HepG2 (cell line): ENCODE measurements at regions not wholly inside any gene's neighbourhood (a gene's known extent, or its start where the extent isn't known, plus 50 kb on each side); places are given as distances from the start of the nearest gene placed in this dataset.

ENCODE experiments used
- ATAC-seq: fragments of 200-7000 bp; cut with Tn5 transposase; 3 replicates; pipeline ENCODE4 v1.9.1; 2020; ENCODE audit warnings: mild to moderate bottlenecking, moderate library complexity
- BruUV-seq: library from RNA; stranded (reverse); fragments of 400-500 nt; replicated peaks from 2 replicates; lab custom pipeline; 2021; lab: Mats Ljungman, UMichigan
- CTCF ChIA-PET: fragments of 300-600 bp; formaldehyde crosslinking; extraction: SDS; loops from one replicate; lab custom pipeline; 2021; ENCODE audit warnings: low total read pairs, inconsistent platforms, low intra/inter-chr PET ratio; lab: Yijun Ruan, JAX
- POLR2A ChIA-PET: fragments of 350-600 bp; sonication (Branson Sonifier 250); formaldehyde crosslinking; loops from one replicate; lab custom pipeline; 2020; ENCODE audit warnings: antibody characterized with exemption, inconsistent platforms; lab: Yijun Ruan, JAX
- DNase-seq: peaks from one replicate; pipeline ENCODE4 v3.0.0-alpha.2; 2015; ENCODE audit warnings: low spot score
- FAIRE-seq: peaks from 3 replicates; lab custom pipeline; 2011; peaks lifted over from hg19 to GRCh38; lab: Jason Lieb, UNC
- H2AFZ ChIP-seq: one replicate; pipeline ENCODE4 v1.6.1; 2011; ENCODE audit warnings: low read length, inconsistent platforms
- H3K27ac ChIP-seq: fragments of 300-600 bp; 3 replicates; pipeline ENCODE4 v1.8.0; 2011; ENCODE audit warnings: mixed run types, mild to moderate bottlenecking, mixed read lengths, low read length, inconsistent platforms; ENCODE audit not compliant: insufficient read depth; ENCODE audit errors: extremely low read length
- H3K27me3 ChIP-seq, 2 experiments: fragments of 200-600 bp in 1 of 2; 2 replicates in 1 of 2; 3 replicates in 1 of 2; pipeline versions ENCODE4 v1.6.0 to v1.8.0; 2011; ENCODE audit warnings: low read length in 2 of 2, mild to moderate bottlenecking in 2 of 2, moderate library complexity in 2 of 2, inconsistent platforms in 1 of 2; ENCODE audit not compliant: insufficient read depth in 2 of 2, control insufficient read depth in 1 of 2
- H3K36me3 ChIP-seq, 2 experiments: fragments of 200-600 bp in 1 of 2; replicated peaks in 1 of 2; 2 replicates in 1 of 2; 3 replicates in 1 of 2; pipeline versions ENCODE4 v1.5.1 to v1.8.0; 2011; ENCODE audit warnings: low read length in 2 of 2, inconsistent platforms in 1 of 2; ENCODE audit not compliant: insufficient read depth in 2 of 2, control insufficient read depth in 1 of 2
- H3K4me1 ChIP-seq: 2 replicates; pipeline ENCODE4 v1.5.1; 2012; ENCODE audit warnings: low read length, inconsistent platforms; ENCODE audit not compliant: insufficient read depth
- H3K4me2 ChIP-seq: 2 replicates; pipeline ENCODE4 v1.6.0; 2011; ENCODE audit warnings: low read depth, low read length, inconsistent platforms
- H3K4me3 ChIP-seq, 3 experiments: fragments of 200-600 bp in 1 of 3; sonication (generic), shearing (Covaris generic) in 1 of 3; replicated peaks in 1 of 3; 2 replicates each; pipeline ENCODE4 v1.5.1; 2011 to 2016; ENCODE audit warnings: low read length in 3 of 3, inconsistent platforms in 2 of 3, low read depth in 2 of 3, mild to moderate bottlenecking in 2 of 3, control low read depth in 1 of 3, mixed read lengths in 1 of 3; ENCODE audit not compliant: insufficient read depth in 1 of 3
- H3K79me2 ChIP-seq: one replicate; pipeline ENCODE4 v1.6.1; 2011; ENCODE audit warnings: low read length, inconsistent platforms; ENCODE audit not compliant: insufficient read depth
- H3K9ac ChIP-seq: 2 replicates; pipeline ENCODE4 v1.6.0; 2011; ENCODE audit warnings: mild to moderate bottlenecking, low read depth, low read length, inconsistent platforms; ENCODE audit not compliant: insufficient read depth
- H3K9me3 ChIP-seq: 2 replicates; pipeline ENCODE4 v1.5.1; 2012; ENCODE audit warnings: mild to moderate bottlenecking, low read length
- H4K20me1 ChIP-seq: 2 replicates; pipeline ENCODE4 v1.6.0; 2011; ENCODE audit warnings: inconsistent platforms, mild to moderate bottlenecking, low read length, moderate library complexity; ENCODE audit not compliant: insufficient read depth
- ATM ChIP-seq: fragments of 450-650 bp; IDR thresholded peaks from 2 replicates; pipeline ENCODE4 v1.7.1; 2017; ENCODE audit warnings: mild to moderate bottlenecking, borderline replicate concordance
- HNRNPK ChIP-seq: fragments of 200-400 bp; formaldehyde crosslinking; IDR thresholded peaks from 2 replicates; pipeline ENCODE4 v1.6.1; 2018; ENCODE audit warnings: low read length, low read depth, moderate library complexity, mild to moderate bottlenecking; ENCODE audit not compliant: poor library complexity, severe bottlenecking
- HOXA3 ChIP-seq: sonication (generic); formaldehyde crosslinking; IDR thresholded peaks from 2 replicates; pipeline ENCODE4 v1.5.0; 2020; ENCODE audit warnings: missing genetic modification reagents
- PHF8 ChIP-seq: sonication (generic); formaldehyde crosslinking; IDR thresholded peaks from 2 replicates; pipeline ENCODE4 v1.5.0; 2020; ENCODE audit warnings: missing genetic modification reagents
- XBP1 ChIP-seq: sonication (generic); formaldehyde crosslinking; IDR thresholded peaks from 2 replicates; pipeline ENCODE4 v1.5.0; 2020; ENCODE audit warnings: missing genetic modification reagents
- ZNF281 ChIP-seq: sonication (generic); formaldehyde crosslinking; IDR thresholded peaks from 2 replicates; pipeline ENCODE4 v1.4.0; 2020; ENCODE audit warnings: missing genetic modification reagents, borderline replicate concordance
- ZNF446 ChIP-seq: sonication (generic); formaldehyde crosslinking; IDR thresholded peaks from 2 replicates; pipeline ENCODE4 v1.5.0; 2020; ENCODE audit warnings: mild to moderate bottlenecking, missing genetic modification reagents
- ZNF572 ChIP-seq: sonication (generic); formaldehyde crosslinking; IDR thresholded peaks from 2 replicates; pipeline ENCODE4 v1.5.1; 2020; ENCODE audit warnings: mild to moderate bottlenecking, missing genetic modification reagents
- ZNF616 ChIP-seq: sonication (generic); formaldehyde crosslinking; IDR thresholded peaks from 2 replicates; pipeline ENCODE4 v1.5.0; 2020; ENCODE audit warnings: low read depth, mild to moderate bottlenecking, missing genetic modification reagents
- ZNF724P ChIP-seq: sonication (generic); formaldehyde crosslinking; IDR thresholded peaks from 2 replicates; pipeline ENCODE4 v1.8.0; 2022; ENCODE audit warnings: missing genetic modification reagents, borderline replicate concordance
- WGBS: methylation state at CpG from one replicate; pipeline ENCODE4 v1.1.6; 2017; ENCODE audit warnings: low lambda C conversion rate; 5-methylcytosine and 5-hydroxymethylcytosine counted together
- in situ Hi-C: cut with HindIII; loops from 2 replicates; pipeline ENCODE4 v1.10.0; 2017; ENCODE audit warnings: low pct_unique_long_range_greater_than_20kb; ENCODE audit not compliant: extremely low pct_ligation_motif_present
- intact Hi-C: fragments of 100-400 bp; cut with micrococcal nuclease; formaldehyde crosslinking; loops from one replicate; pipeline ENCODE4 v1.10.0; 2022; ENCODE audit not compliant: unreplicated experiment
- TF ChIP-seq, protein P1 (sequence below): sonication (generic); formaldehyde crosslinking; IDR thresholded peaks from 2 replicates; pipeline ENCODE4 v1.4.0; 2020; ENCODE audit warnings: missing genetic modification reagents

DNA sequence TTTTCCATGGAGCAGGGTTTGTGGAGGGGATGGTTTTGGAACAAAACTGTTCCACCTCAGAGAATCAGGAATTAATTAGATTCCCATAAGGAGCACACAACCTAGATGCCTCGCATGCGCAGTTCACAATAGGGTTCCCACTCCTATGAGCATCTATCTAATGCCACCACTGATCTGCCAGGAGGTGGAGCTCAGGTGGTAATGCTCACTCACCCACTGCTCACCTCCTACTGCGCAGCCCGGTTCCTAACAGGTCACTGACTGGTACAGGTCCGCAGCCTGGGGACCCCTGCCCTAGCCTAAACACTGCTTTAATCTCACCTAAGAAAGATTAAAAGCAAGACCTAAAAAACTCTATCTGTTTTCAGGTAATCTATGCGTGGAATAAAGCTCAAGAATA is 553.0 kb downstream of the JRKL start:
- BruUV-seq, result no TSS peak
- FAIRE-seq, result no peak

GRCh38 chr11:96943970-96944369 is 554.2 kb downstream of the JRKL start:
- ChIA-PET CTCF (no interaction called here), POLR2A (no interaction called here)
- intact Hi-C loops, result loop anchor here (1.0 kb wide), 1 partner anchor 18 kb away; no protein-coding TSS in a partner anchor
- Histone ChIP-seq H3K27me3 (no peaks in the 10 kb centered on the region; a peak in 1 of 5 replicates), H3K36me3 (no peaks in the 10 kb centered on the region), H3K4me2 (no peak overlapping the region), H3K9me3 (no peaks in the 10 kb centered on the region), H2AFZ (no peak overlapping the region), H3K27ac (no peak overlapping the region), H3K9ac (no peak overlapping the region), H3K4me3 (no peak overlapping the region), H4K20me1 (no peaks in the 10 kb centered on the region), H3K4me1 (no peaks in the 10 kb centered on the region), H3K79me2 (no peaks in the 10 kb centered on the region)
- peak; percentile 55 for ATAC-seq
- no peak for DNase-seq
- no TSS peak for BruUV-seq
- WGBS, result 25% methylated on average over 1 of the region's 1 CpG
- in situ Hi-C loops, result no loop called here
- FAIRE-seq, result no peak
- TF ChIP-seq ZNF281, result no peak
- TF ChIP-seq HOXA3 (CRISPR knock-in tag), result no peak
- no peak for TF ChIP-seq PHF8 (CRISPR knock-in tag)
- TF ChIP-seq, protein P1, sequence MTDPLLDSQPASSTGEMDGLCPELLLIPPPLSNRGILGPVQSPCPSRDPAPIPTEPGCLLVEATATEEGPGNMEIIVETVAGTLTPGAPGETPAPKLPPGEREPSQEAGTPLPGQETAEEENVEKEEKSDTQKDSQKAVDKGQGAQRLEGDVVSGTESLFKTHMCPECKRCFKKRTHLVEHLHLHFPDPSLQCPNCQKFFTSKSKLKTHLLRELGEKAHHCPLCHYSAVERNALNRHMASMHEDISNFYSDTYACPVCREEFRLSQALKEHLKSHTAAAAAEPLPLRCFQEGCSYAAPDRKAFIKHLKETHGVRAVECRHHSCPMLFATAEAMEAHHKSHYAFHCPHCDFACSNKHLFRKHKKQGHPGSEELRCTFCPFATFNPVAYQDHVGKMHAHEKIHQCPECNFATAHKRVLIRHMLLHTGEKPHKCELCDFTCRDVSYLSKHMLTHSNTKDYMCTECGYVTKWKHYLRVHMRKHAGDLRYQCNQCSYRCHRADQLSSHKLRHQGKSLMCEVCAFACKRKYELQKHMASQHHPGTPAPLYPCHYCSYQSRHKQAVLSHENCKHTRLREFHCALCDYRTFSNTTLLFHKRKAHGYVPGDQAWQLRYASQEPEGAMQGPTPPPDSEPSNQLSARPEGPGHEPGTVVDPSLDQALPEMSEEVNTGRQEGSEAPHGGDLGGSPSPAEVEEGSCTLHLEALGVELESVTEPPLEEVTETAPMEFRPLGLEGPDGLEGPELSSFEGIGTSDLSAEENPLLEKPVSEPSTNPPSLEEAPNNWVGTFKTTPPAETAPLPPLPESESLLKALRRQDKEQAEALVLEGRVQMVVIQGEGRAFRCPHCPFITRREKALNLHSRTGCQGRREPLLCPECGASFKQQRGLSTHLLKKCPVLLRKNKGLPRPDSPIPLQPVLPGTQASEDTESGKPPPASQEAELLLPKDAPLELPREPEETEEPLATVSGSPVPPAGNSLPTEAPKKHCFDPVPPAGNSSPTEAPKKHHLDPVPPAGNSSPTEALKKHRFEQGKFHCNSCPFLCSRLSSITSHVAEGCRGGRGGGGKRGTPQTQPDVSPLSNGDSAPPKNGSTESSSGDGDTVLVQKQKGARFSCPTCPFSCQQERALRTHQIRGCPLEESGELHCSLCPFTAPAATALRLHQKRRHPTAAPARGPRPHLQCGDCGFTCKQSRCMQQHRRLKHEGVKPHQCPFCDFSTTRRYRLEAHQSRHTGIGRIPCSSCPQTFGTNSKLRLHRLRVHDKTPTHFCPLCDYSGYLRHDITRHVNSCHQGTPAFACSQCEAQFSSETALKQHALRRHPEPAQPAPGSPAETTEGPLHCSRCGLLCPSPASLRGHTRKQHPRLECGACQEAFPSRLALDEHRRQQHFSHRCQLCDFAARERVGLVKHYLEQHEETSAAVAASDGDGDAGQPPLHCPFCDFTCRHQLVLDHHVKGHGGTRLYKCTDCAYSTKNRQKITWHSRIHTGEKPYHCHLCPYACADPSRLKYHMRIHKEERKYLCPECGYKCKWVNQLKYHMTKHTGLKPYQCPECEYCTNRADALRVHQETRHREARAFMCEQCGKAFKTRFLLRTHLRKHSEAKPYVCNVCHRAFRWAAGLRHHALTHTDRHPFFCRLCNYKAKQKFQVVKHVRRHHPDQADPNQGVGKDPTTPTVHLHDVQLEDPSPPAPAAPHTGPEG (CRISPR knock-in tag), result no peak
- TF ChIP-seq XBP1, result no peak
- TF ChIP-seq ZNF616 (CRISPR knock-in tag), result no peak
- no peak for TF ChIP-seq ZNF572 (CRISPR knock-in tag)
- no peak for TF ChIP-seq HNRNPK
- TF ChIP-seq ZNF446, result no peak
- no peak for TF ChIP-seq ATM
- TF ChIP-seq, all 625 proteins: peak for 0

More for the DNA sequence above, 553.0 kb downstream of the JRKL start:
- DNase-seq (no peak), ATAC-seq (no peak)
- intact Hi-C loops, result no loop called here
- TF ChIP-seq ZNF724P, result no peak
- TF ChIP-seq, all 625 proteins: peak for 0
- POLR2A ChIA-PET, result no interaction called here
- H3K27ac ChIP-seq, result no peak overlapping the region
- 43% methylated on average over 6 of the region's 6 CpGs for WGBS
- H3K4me3 ChIP-seq, result no peak overlapping the region
- H3K4me1 ChIP-seq, result no peaks in the 10 kb centered on the region
- no peaks in the 10 kb centered on the region for H3K9me3 ChIP-seq
- no peaks in the 10 kb centered on the region for H3K79me2 ChIP-seq
- in situ Hi-C loops, result no loop called here
- CTCF ChIA-PET, result no interaction called here
- no peak overlapping the region for H3K9ac ChIP-seq
- H4K20me1 ChIP-seq, result no peaks in the 10 kb centered on the region
- H3K27me3 ChIP-seq, result no peaks in the 10 kb centered on the region; a peak in 1 of 5 replicates
- no peak overlapping the region for H3K4me2 ChIP-seq
- H3K36me3 ChIP-seq, result no peaks in the 10 kb centered on the region
- no peak overlapping the region for H2AFZ ChIP-seq
